NT2/D1 (cell line): ENCODE measurements at regions not wholly inside any gene's neighbourhood (a gene's known extent, or its start where the extent isn't known, plus 50 kb on each side); places are given as distances from the start of the nearest gene placed in this dataset.

Source experiments
- YY1 ChIP-seq: IDR thresholded peaks from 2 replicates; pipeline ENCODE4 v1.6.1; 2011; ENCODE audit not compliant: insufficient read length, insufficient read depth
- ZNF274 ChIP-seq: IDR thresholded peaks from 2 replicates; pipeline ENCODE4 v1.6.1; 2011; ENCODE audit warnings: mild to moderate bottlenecking, low read depth, low read length

DNA sequence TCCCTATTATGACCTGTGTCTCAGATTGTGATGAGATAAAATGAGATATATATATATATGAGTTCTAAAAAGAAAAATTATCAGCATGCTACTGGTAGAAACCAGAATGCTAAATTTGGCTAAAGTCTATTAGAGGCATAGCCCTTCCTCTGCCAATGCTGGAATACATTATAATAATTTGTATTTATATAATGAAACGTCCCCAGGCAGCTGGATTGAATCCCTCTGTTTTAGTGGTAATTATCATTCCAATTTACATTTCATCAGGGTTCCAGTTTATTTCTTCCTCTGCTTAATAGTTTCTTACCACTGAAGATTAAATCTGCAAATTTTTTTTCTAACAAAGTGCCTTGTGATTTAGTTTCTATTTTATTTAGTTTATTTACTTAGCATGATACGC, 71.8 kb upstream of the ABI1 start:
- TF ChIP-seq ZNF274 = no peak
- no peak for TF ChIP-seq YY1
